ENCODE measurements at regions not wholly inside any gene's neighbourhood (a gene's known extent, or its start where the extent isn't known, plus 50 kb on each side); places are given as distances from the start of the nearest gene placed in this dataset.

DNA sequence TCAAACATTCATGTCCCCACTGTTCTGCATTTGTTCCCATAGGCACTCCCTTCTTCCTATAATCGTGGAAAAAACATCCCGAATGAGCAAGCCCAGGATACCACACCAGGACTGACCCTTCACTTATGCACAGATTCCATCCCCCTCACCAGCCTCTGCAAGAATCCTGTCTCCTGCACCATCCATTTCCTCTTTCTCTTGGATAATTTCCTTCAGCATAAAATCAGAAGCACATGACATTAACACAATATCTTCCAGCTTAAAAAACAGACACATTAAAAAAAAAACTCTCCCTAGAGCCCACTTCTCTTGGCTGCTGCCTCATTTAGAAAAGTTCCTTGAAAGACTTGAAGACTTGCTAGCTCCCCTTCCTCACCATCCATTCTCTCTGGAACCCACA, 120.9 kb upstream of the CPSF6 start:
- TF ChIP-seq, protein P1, sequence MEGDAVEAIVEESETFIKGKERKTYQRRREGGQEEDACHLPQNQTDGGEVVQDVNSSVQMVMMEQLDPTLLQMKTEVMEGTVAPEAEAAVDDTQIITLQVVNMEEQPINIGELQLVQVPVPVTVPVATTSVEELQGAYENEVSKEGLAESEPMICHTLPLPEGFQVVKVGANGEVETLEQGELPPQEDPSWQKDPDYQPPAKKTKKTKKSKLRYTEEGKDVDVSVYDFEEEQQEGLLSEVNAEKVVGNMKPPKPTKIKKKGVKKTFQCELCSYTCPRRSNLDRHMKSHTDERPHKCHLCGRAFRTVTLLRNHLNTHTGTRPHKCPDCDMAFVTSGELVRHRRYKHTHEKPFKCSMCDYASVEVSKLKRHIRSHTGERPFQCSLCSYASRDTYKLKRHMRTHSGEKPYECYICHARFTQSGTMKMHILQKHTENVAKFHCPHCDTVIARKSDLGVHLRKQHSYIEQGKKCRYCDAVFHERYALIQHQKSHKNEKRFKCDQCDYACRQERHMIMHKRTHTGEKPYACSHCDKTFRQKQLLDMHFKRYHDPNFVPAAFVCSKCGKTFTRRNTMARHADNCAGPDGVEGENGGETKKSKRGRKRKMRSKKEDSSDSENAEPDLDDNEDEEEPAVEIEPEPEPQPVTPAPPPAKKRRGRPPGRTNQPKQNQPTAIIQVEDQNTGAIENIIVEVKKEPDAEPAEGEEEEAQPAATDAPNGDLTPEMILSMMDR (IDR thresholded peaks at IDR 0.05): no peak
- TF ChIP-seq, protein P2, sequence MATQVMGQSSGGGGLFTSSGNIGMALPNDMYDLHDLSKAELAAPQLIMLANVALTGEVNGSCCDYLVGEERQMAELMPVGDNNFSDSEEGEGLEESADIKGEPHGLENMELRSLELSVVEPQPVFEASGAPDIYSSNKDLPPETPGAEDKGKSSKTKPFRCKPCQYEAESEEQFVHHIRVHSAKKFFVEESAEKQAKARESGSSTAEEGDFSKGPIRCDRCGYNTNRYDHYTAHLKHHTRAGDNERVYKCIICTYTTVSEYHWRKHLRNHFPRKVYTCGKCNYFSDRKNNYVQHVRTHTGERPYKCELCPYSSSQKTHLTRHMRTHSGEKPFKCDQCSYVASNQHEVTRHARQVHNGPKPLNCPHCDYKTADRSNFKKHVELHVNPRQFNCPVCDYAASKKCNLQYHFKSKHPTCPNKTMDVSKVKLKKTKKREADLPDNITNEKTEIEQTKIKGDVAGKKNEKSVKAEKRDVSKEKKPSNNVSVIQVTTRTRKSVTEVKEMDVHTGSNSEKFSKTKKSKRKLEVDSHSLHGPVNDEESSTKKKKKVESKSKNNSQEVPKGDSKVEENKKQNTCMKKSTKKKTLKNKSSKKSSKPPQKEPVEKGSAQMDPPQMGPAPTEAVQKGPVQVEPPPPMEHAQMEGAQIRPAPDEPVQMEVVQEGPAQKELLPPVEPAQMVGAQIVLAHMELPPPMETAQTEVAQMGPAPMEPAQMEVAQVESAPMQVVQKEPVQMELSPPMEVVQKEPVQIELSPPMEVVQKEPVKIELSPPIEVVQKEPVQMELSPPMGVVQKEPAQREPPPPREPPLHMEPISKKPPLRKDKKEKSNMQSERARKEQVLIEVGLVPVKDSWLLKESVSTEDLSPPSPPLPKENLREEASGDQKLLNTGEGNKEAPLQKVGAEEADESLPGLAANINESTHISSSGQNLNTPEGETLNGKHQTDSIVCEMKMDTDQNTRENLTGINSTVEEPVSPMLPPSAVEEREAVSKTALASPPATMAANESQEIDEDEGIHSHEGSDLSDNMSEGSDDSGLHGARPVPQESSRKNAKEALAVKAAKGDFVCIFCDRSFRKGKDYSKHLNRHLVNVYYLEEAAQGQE (IDR thresholded peaks at IDR 0.05; ENCODE audit: insufficient read depth in 1 of 2, low read depth in 2 of 2, low read length in 1 of 2): no peak

Measured in Panc1 (cell line).